ENCODE measurements at regions not wholly inside any gene's neighbourhood (a gene's known extent, or its start where the extent isn't known, plus 50 kb on each side); places are given as distances from the start of the nearest gene placed in this dataset.
A peak's percentile ranks its signal among the peaks of the same experiment; 100 is the strongest.

GRCh38 chr10:28378986-28379585, 76.2 kb upstream of the MPP7 start:
- H3K27me3 Mint-ChIP-seq = no peaks in the 10 kb centered on the region
- peak overlapping the region; percentile 16 for H3K27ac Mint-ChIP-seq
- H3K4me3 Mint-ChIP-seq = no peak overlapping the region
- H3K36me3 Mint-ChIP-seq (ENCODE audit: low read depth) = no peaks in the 10 kb centered on the region
- intact Hi-C loops (cut with micrococcal nuclease) = no loop called here
- H3K9me3 Mint-ChIP-seq = no peaks in the 10 kb centered on the region
- peaks cover 51% of the 10 kb centered on the region for H3K4me1 Mint-ChIP-seq (ENCODE audit: low read depth)

GRCh38 chr10:28381466-28381865, 78.6 kb upstream of the MPP7 start:
- H3K4me3 Mint-ChIP-seq = no peak overlapping the region
- intact Hi-C loops (cut with micrococcal nuclease) = loop anchor here (1.0 to 10.0 kb wide), 4 partner anchors 79 to 597 kb away; partner anchors contain the start of gene MPP7
- no peak overlapping the region for H3K27ac Mint-ChIP-seq

DNA sequence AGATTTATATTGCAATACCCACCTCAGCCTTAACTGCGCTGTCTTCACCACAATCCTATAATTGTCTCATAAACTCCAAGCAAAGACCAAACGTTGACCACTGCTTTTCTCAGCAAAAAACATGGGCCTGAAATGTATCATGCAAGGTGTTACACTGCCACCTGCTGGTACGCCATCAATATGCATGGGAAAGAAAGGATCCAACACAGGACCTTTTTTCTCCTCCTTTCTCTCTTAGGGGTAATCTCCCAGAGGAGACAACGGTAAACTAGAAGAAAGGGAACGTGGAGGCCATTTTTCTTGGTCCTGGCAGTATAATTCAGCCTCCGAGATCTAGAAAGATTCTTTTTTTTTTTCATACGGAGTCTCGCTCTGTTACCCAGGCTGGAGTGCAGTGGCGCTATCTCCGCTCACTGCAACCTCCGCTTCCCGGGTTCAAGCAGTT, 79.1 kb upstream of the MPP7 start:
- Mint-ChIP-seq H3K27me3 (peaks cover 5% of the 10 kb centered on the region), H3K9me3 (no peaks in the 10 kb centered on the region), H3K27ac (no peak overlapping the region), H3K36me3 (ENCODE audit: low read depth) (no peaks in the 10 kb centered on the region), H3K4me3 (no peak overlapping the region), H3K4me1 (ENCODE audit: low read depth) (peaks cover 49% of the 10 kb centered on the region)
- intact Hi-C loops (cut with micrococcal nuclease) = loop anchor here (1.0 to 10.0 kb wide), 4 partner anchors 79 to 597 kb away; partner anchors contain the start of gene MPP7

More at GRCh38 chr10:28381466-28381865, 78.6 kb upstream of the MPP7 start:
- Mint-ChIP-seq H3K27me3 (peaks cover 3% of the 10 kb centered on the region), H3K36me3 (ENCODE audit: low read depth) (no peaks in the 10 kb centered on the region), H3K9me3 (no peaks in the 10 kb centered on the region), H3K4me1 (ENCODE audit: low read depth) (peaks cover 49% of the 10 kb centered on the region)

GRCh38 chr10:28382525-28383269, 79.8 kb upstream of the MPP7 start:
- intact Hi-C loops (cut with micrococcal nuclease) = loop anchor here (10.0 kb wide), 2 partner anchors 208 to 598 kb away; no protein-coding TSS in a partner anchor
- Mint-ChIP-seq H3K36me3 (ENCODE audit: low read depth) (no peaks in the 10 kb centered on the region), H3K27me3 (peaks cover 11% of the 10 kb centered on the region), H3K27ac (no peak overlapping the region), H3K9me3 (no peaks in the 10 kb centered on the region), H3K4me3 (no peak overlapping the region), H3K4me1 (ENCODE audit: low read depth) (peaks cover 50% of the 10 kb centered on the region)

DNA sequence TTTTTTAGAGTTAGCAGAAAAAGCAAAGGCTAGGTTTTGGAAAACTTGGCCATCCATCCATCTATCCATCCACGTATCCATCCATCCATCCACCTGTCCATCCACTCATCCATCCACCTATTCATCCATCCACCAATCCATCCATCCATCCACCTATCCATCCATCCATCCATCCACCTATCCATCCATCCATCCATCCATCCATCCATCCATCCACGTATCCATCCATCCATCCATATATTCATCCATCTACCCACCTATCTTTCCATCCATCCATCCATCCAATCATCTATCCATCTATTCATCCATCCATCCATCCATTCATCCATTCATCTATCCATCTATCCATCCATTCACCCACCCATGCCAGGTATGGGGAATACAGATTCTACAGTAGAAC, 81.7 kb upstream of the MPP7 start:
- no peaks in the 10 kb centered on the region for H3K36me3 Mint-ChIP-seq (ENCODE audit: low read depth)
- H3K9me3 Mint-ChIP-seq = no peaks in the 10 kb centered on the region
- H3K4me1 Mint-ChIP-seq (ENCODE audit: low read depth) = peaks cover 38% of the 10 kb centered on the region
- no peak overlapping the region for H3K27ac Mint-ChIP-seq
- peaks cover 13% of the 10 kb centered on the region for H3K27me3 Mint-ChIP-seq
- intact Hi-C loops (cut with micrococcal nuclease) = loop anchor here (10.0 kb wide), 2 partner anchors 210 to 600 kb away; no protein-coding TSS in a partner anchor
- no peak overlapping the region for H3K4me3 Mint-ChIP-seq

DNA sequence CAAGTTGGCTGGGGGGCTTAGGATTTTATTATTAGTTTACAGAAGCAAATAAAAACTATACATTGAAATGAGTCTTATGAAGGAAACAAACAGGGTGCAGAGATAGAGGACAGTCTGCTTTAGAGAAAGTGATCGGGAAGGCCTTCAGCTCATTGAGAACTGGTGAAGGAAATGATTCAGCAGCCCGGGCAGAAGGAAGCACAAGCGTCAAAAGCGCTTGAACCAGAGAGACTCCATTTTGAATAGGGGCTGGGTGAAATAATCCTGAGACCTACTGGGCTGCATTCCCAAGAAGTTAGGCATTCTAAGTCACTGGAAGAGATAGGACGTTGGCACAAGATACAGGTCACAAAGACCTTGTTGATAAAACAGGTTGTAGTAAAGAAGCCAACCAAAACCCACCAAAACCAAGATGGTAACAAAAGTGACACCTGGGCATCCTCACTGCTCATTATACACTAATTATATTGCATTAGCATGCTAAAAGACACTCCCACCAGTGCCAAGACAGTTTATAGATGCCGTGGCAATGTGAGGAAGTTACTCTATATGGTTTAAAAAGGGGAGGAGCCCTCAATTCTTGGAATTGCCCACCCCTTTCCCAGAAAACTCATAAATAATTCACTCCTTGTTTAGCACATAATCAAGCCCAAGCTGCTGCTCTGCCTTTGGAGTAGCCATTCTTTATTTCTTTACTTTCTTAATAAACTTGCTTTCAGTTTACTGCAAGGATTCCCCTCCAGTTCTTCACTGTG, 83.1 kb upstream of the MPP7 start:
- no peak overlapping the region for H3K4me3 Mint-ChIP-seq
- peak overlapping the region; percentile 43 for H3K27ac Mint-ChIP-seq
- H3K36me3 Mint-ChIP-seq (ENCODE audit: low read depth) = no peaks in the 10 kb centered on the region
- no peaks in the 10 kb centered on the region for H3K9me3 Mint-ChIP-seq
- intact Hi-C loops (cut with micrococcal nuclease) = loop anchor here (10.0 kb wide), 2 partner anchors 211 to 601 kb away; no protein-coding TSS in a partner anchor
- peaks cover 13% of the 10 kb centered on the region for H3K27me3 Mint-ChIP-seq
- H3K4me1 Mint-ChIP-seq (ENCODE audit: low read depth) = peaks cover 27% of the 10 kb centered on the region

DNA sequence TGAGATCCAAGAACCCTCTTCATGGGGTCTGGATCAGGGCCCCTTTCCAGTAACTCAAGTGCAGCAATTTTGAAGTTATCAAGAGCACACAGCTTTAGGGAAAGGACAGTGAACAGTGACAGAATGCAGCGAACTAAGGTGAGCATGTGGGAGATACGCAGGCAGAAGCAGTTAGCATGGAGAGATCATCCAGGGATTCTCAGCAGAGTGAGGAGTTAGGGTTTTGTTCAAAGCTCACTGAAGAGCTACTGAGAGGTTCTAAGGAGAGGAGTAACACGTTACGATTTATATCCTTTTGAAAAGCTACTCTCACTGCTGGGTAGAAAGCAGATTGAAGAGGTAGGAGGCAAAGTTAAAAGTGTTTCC, 83.6 kb upstream of the MPP7 start:
- Mint-ChIP-seq H3K27me3 (peaks cover 13% of the 10 kb centered on the region), H3K27ac (peak overlapping the region; percentile 43), H3K4me1 (ENCODE audit: low read depth) (peaks cover 27% of the 10 kb centered on the region), H3K4me3 (no peak overlapping the region), H3K9me3 (no peaks in the 10 kb centered on the region), H3K36me3 (ENCODE audit: low read depth) (no peaks in the 10 kb centered on the region)
- intact Hi-C loops (cut with micrococcal nuclease) = loop anchor here (10.0 kb wide), 2 partner anchors 212 to 602 kb away; no protein-coding TSS in a partner anchor

DNA sequence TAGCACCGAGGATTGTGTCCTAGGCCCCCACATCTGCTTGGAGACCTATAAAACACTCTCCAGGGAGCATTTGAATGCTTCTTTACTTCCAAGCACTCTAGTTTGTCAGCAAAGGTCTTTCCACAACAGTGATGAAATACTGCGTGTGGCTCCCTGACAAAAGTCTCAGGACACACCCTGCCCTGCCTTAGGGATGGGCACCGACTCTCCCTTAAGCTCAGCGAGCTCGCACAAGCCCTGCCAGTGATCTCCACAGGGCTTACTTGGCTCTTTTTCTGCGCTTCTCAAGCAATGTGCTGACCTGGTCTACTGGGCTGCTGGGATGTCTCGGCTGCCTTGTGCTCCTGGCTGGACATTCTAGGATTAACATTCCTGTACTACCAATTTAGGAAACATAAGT, 84.3 kb upstream of the MPP7 start:
- H3K9me3 Mint-ChIP-seq = no peaks in the 10 kb centered on the region
- peaks cover 22% of the 10 kb centered on the region for H3K4me1 Mint-ChIP-seq (ENCODE audit: low read depth)
- no peak overlapping the region for H3K4me3 Mint-ChIP-seq
- peaks cover 13% of the 10 kb centered on the region for H3K27me3 Mint-ChIP-seq
- peak overlapping the region; percentile 43 for H3K27ac Mint-ChIP-seq
- intact Hi-C loops (cut with micrococcal nuclease) = loop anchor here (10.0 kb wide), 2 partner anchors 212 to 602 kb away; no protein-coding TSS in a partner anchor
- no peaks in the 10 kb centered on the region for H3K36me3 Mint-ChIP-seq (ENCODE audit: low read depth)

DNA sequence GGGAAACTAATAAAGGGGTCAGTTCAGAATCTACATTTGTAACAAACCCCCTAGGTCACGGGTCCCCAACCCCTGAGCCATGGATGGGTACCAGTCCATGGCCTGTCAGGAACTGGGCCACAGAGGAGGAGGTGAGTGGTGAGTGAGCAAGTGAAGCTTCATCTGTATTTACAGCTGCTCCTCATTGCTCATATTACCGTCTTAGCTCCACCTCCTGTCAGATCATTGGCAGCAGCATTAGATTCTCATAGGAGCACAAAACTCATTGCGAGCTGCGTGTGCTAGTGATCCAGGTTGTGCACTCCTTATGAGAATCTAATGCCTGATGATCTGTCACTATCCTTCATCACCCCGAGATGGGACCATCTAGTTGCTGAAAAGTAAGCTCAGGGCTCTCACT, 88.4 kb upstream of the MPP7 start:
- intact Hi-C loops (cut with micrococcal nuclease) = loop anchor here (10.0 kb wide), 2 partner anchors 646 to 836 kb away; partner anchors contain the start of gene MKX
- no peak overlapping the region for H3K4me3 Mint-ChIP-seq
- peaks cover 9% of the 10 kb centered on the region for H3K27me3 Mint-ChIP-seq
- no peak overlapping the region for H3K27ac Mint-ChIP-seq
- peaks cover 28% of the 10 kb centered on the region for H3K4me1 Mint-ChIP-seq (ENCODE audit: low read depth)
- H3K9me3 Mint-ChIP-seq = no peaks in the 10 kb centered on the region
- H3K36me3 Mint-ChIP-seq (ENCODE audit: low read depth) = no peaks in the 10 kb centered on the region

DNA sequence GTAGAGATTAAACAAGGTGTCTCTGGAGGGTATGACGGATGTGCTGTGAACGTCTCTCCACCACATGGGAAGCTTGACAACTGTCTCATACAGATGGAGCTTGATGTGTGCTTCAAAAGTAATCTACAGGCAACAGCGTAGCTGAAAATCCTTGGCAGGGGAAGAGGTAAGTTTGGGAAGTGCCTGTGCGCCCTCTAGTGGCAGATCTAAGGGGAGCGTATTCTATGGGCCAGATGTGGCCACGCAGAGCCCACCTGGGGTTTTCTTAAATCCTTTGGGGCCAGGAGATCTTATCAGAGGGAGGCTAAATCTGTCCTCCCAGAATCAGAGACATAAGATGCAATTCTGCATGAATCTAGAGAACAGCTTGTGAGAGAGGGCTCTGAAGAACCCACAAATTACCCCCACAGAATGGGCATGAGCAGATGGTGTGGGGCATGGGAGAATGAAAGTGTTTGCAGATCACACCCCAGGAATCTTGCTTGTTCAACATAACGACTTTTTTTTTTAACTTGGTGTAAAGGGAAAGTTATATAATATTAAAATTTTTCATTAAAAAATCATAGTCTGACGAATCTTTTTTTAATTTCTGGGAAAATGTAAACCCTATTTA, 91.2 kb upstream of the MPP7 start:
- intact Hi-C loops (cut with micrococcal nuclease) = loop anchor here (10.0 kb wide), 2 partner anchors 649 to 839 kb away; partner anchors contain the start of gene MKX
- Mint-ChIP-seq H3K27me3 (no peaks in the 10 kb centered on the region), H3K4me3 (no peak overlapping the region), H3K36me3 (ENCODE audit: low read depth) (no peaks in the 10 kb centered on the region), H3K27ac (no peak overlapping the region), H3K9me3 (no peaks in the 10 kb centered on the region), H3K4me1 (ENCODE audit: low read depth) (peaks cover 26% of the 10 kb centered on the region)

DNA sequence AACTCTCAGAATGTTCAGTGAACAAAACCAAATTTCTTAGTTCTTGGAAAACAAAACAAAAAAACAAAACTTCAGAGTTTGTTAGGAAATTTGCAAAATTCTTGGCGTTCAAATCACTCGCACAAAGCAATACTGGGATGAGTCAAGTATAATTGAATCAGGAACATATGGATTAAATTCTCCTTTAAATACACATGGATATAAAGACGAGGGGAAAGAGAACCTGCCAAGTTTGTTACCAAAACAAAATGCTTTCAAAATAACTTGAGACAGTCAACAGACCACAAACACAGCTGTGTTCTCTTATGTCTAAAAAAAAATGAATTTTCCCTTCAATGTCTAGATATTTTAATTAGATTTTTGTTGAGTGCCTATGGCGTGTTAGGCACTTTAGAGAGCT, 93.5 kb upstream of the MPP7 start:
- H3K4me3 Mint-ChIP-seq = no peak overlapping the region

GRCh38 chr10:28397229-28397628, 94.4 kb upstream of the MPP7 start:
- Mint-ChIP-seq H3K4me3 (no peak overlapping the region), H3K27ac (no peak overlapping the region), H3K36me3 (ENCODE audit: low read depth) (no peaks in the 10 kb centered on the region), H3K27me3 (no peaks in the 10 kb centered on the region), H3K9me3 (no peaks in the 10 kb centered on the region), H3K4me1 (ENCODE audit: low read depth) (peaks cover 58% of the 10 kb centered on the region)
- intact Hi-C loops (cut with micrococcal nuclease) = loop anchor here (10.0 kb wide), 2 partner anchors 652 to 842 kb away; partner anchors contain the start of gene MKX

More for the DNA sequence above, 93.5 kb upstream of the MPP7 start:
- intact Hi-C loops (cut with micrococcal nuclease) = loop anchor here (10.0 kb wide), 2 partner anchors 652 to 842 kb away; partner anchors contain the start of gene MKX
- no peaks in the 10 kb centered on the region for H3K9me3 Mint-ChIP-seq
- H3K27ac Mint-ChIP-seq = peak overlapping the region; percentile 17
- no peaks in the 10 kb centered on the region for H3K27me3 Mint-ChIP-seq
- no peaks in the 10 kb centered on the region for H3K36me3 Mint-ChIP-seq (ENCODE audit: low read depth)
- H3K4me1 Mint-ChIP-seq (ENCODE audit: low read depth) = peaks cover 49% of the 10 kb centered on the region

DNA sequence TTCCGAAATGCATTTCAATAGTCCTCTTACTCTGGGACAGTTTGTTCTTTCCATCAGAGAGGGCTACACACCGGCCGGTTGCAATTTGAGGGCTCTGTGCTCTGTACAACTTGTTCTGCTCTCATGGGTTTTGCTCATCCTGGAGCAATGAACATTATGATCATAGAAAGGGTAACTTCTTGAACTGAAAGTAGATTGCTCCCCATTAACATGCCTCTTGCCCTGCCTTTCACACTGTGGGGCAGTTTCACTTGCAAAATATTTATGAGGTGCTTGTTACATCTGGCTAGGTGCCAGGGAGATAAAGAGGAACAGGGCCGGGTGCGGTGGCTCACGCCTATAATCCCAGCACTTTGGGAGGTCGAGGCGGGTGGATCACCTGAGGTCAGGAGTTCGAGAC, 97.3 kb upstream of the MPP7 start:
- Mint-ChIP-seq H3K27me3 (no peaks in the 10 kb centered on the region), H3K27ac (peak overlapping the region; percentile 78), H3K4me1 (ENCODE audit: low read depth) (peaks cover 70% of the 10 kb centered on the region), H3K9me3 (no peaks in the 10 kb centered on the region), H3K36me3 (ENCODE audit: low read depth) (no peaks in the 10 kb centered on the region), H3K4me3 (no peak overlapping the region)
- intact Hi-C loops (cut with micrococcal nuclease) = loop anchor here (5.0 kb wide), 1 partner anchor 92 kb away; no protein-coding TSS in a partner anchor
